ENCODE measurements at regions not wholly inside any gene's neighbourhood (a gene's known extent, or its start where the extent isn't known, plus 50 kb on each side); places are given as distances from the start of the nearest gene placed in this dataset.

DNA sequence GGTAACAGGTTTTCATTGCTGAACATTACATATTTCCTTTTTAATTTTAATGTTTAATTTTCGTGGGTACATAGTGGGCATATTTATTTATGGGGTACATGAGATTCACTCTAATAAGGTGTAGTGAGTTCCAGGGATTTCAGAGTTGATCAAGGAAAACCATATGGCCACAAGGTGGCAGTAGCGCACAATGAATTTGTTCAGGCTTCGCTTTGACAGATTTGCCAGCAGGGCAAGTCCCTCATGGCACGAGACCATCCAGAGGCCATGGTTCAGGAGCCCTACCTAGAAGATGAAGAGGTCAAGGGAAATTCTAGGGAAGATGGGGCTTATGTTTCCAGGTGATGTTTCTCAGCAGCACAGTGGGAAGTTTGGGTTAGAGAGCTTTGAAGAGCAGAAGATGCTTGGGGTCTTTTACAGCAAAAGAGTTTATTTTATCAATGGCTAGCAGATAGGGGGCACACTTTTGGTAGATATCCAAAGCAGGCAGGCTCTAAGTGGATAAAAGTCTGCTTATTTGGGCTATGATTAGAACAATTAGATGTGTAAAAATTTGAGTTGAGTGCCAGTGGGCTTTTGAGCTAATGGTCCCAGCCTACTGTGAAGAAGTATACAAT is 1004.4 kb downstream of the AACS start:
- Histone ChIP-seq H3K4me1 (no peaks in the 10 kb centered on the region), H3K27ac (no peak overlapping the region), H3K4me2 (no peak overlapping the region), H3F3A (ENCODE audit: low read depth) (no peaks in the 10 kb centered on the region), H2AFZ (replicated peaks) (no peak overlapping the region), H3K9ac (no peak overlapping the region), H3K79me2 (ENCODE audit: low read depth) (no peaks in the 10 kb centered on the region), H3K36me3 (no peaks in the 10 kb centered on the region), H3K27me3 (no peaks in the 10 kb centered on the region), H3K4me3 (no peak overlapping the region), H3K9me3 (ENCODE audit: low read depth) (peaks cover 8% of the 10 kb centered on the region), H4K20me1 (ENCODE audit: low read depth) (no peaks in the 10 kb centered on the region)
- Mint-ChIP-seq H3K9me3 (peaks cover 59% of the 10 kb centered on the region), H3K4me1 (no peaks in the 10 kb centered on the region), H3K4me3 (peak overlapping the region; percentile 2), H3K27ac (no peak overlapping the region), H3K36me3 (peaks cover 1% of the 10 kb centered on the region), H3K27me3 (ENCODE audit: insufficient read depth, low read depth) (peaks cover 9% of the 10 kb centered on the region)
- peak; percentile 85 for DNase-seq (ENCODE audit: low spot score)
- TF ChIP-seq, protein P1, sequence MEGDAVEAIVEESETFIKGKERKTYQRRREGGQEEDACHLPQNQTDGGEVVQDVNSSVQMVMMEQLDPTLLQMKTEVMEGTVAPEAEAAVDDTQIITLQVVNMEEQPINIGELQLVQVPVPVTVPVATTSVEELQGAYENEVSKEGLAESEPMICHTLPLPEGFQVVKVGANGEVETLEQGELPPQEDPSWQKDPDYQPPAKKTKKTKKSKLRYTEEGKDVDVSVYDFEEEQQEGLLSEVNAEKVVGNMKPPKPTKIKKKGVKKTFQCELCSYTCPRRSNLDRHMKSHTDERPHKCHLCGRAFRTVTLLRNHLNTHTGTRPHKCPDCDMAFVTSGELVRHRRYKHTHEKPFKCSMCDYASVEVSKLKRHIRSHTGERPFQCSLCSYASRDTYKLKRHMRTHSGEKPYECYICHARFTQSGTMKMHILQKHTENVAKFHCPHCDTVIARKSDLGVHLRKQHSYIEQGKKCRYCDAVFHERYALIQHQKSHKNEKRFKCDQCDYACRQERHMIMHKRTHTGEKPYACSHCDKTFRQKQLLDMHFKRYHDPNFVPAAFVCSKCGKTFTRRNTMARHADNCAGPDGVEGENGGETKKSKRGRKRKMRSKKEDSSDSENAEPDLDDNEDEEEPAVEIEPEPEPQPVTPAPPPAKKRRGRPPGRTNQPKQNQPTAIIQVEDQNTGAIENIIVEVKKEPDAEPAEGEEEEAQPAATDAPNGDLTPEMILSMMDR (IDR thresholded peaks at IDR 0.05) = peak; percentile 84
- TF ChIP-seq EZH2 (IDR thresholded peaks at IDR 0.05) = no peak
- no peak for TF ChIP-seq EZH2phosphoT487 (IDR thresholded peaks at IDR 0.05)

DNA sequence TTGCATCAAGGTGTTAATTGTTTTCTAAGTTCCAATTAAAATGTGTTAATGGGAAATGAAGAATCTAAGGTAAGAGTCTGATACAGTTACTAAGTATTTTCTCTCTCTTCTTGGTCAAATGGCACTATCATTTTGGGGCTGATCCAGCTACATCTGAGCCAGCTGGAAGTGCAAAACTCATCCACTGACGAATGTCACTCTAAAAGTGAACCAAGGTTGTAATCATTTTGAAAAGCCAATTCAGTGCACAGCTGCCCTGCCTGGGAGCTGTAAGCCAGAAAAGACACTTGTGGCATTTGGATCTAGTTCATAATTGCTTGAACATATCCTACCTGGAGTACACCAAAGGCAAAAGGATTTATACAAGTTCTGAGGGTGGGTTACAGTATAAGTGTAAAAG is 1011.3 kb downstream of the AACS start:
- Histone ChIP-seq H3K9me3 (ENCODE audit: low read depth) (no peaks in the 10 kb centered on the region), H3K36me3 (no peaks in the 10 kb centered on the region), H3F3A (ENCODE audit: low read depth) (no peaks in the 10 kb centered on the region), H3K4me1 (no peaks in the 10 kb centered on the region), H3K9ac (no peak overlapping the region), H3K4me2 (no peak overlapping the region), H3K79me2 (ENCODE audit: low read depth) (no peaks in the 10 kb centered on the region), H3K27me3 (no peaks in the 10 kb centered on the region), H4K20me1 (ENCODE audit: low read depth) (no peaks in the 10 kb centered on the region), H2AFZ (replicated peaks) (no peak overlapping the region), H3K4me3 (no peak overlapping the region), H3K27ac (no peak overlapping the region)
- H3K9me3 Mint-ChIP-seq = peaks cover 27% of the 10 kb centered on the region
- H3K27ac Mint-ChIP-seq = no peak overlapping the region
- TF ChIP-seq, protein P1 (IDR thresholded peaks at IDR 0.05) = no peak
- TF ChIP-seq EZH2phosphoT487 (IDR thresholded peaks at IDR 0.05) (no peak), EZH2 (IDR thresholded peaks at IDR 0.05) (no peak)
- no peaks in the 10 kb centered on the region for H3K36me3 Mint-ChIP-seq
- H3K4me1 Mint-ChIP-seq = no peaks in the 10 kb centered on the region
- no peak for DNase-seq (ENCODE audit: low spot score)
- no peaks in the 10 kb centered on the region for H3K27me3 Mint-ChIP-seq (ENCODE audit: insufficient read depth, low read depth)
- no peak overlapping the region for H3K4me3 Mint-ChIP-seq

GRCh38 chr12:126083926-126084325 is 1018.7 kb downstream of the AACS start:
- Histone ChIP-seq H2AFZ (replicated peaks) (no peak overlapping the region), H3K9ac (no peak overlapping the region), H3K4me1 (peaks cover 4% of the 10 kb centered on the region), H3K4me3 (no peak overlapping the region), H3K27me3 (no peaks in the 10 kb centered on the region), H3K79me2 (ENCODE audit: low read depth) (no peaks in the 10 kb centered on the region), H3K9me3 (ENCODE audit: low read depth) (no peaks in the 10 kb centered on the region), H3K4me2 (no peak overlapping the region), H4K20me1 (ENCODE audit: low read depth) (no peaks in the 10 kb centered on the region), H3F3A (ENCODE audit: low read depth) (no peaks in the 10 kb centered on the region), H3K36me3 (no peaks in the 10 kb centered on the region), H3K27ac (no peak overlapping the region)
- TF ChIP-seq, protein P1 (IDR thresholded peaks at IDR 0.05) = no peak
- TF ChIP-seq EZH2phosphoT487 (IDR thresholded peaks at IDR 0.05) (no peak), EZH2 (IDR thresholded peaks at IDR 0.05) (no peak)
- peaks cover 13% of the 10 kb centered on the region for H3K9me3 Mint-ChIP-seq
- no peak overlapping the region for H3K4me3 Mint-ChIP-seq
- peaks cover 5% of the 10 kb centered on the region for H3K27me3 Mint-ChIP-seq (ENCODE audit: insufficient read depth, low read depth)
- DNase-seq (ENCODE audit: low spot score) = no peak
- H3K27ac Mint-ChIP-seq = no peak overlapping the region
- no peaks in the 10 kb centered on the region for H3K4me1 Mint-ChIP-seq
- H3K36me3 Mint-ChIP-seq = peaks cover 2% of the 10 kb centered on the region
